Activated CD8-positive, alpha-beta memory T cell treated with anti-CD3 and anti-CD28 coated beads for 1 hour (primary cell): ENCODE measurements at regions not wholly inside any gene's neighbourhood (a gene's known extent, or its start where the extent isn't known, plus 50 kb on each side); places are given as distances from the start of the nearest gene placed in this dataset.
"Not testable (repeated sequence)": the region's sequence is repeated elsewhere in the genome, so short reads cannot be mapped to it uniquely, and the experiment has no call there.

Source experiments
- DNase-seq, 2 donors: peaks; one replicate each; pipeline ENCODE4 v3.0.0-alpha.2; 2020; ENCODE audit warnings: low read depth in 1 of 2; ENCODE audit errors: extremely low read depth in 1 of 2

DNA sequence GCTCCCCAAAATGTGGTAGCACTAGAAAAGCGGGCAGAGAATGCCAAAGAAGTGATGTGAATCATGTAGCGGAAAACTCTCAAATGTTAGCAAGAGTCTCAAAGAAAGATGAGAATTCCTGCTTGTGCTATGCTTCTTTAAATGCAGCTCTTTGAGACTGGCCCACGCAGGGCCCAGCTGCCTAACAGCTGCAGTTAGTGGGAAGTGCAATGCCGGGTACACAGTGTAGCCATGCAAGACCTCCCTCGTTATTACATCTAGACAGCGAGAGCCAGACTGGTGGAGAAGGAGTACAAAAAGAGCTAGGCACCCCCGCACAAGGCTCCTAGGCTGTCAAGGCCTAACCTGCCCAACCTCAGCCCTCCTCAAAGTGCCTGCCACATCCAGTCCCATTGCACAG is 201.7 kb upstream of the PRDM1 start:
- no peak for DNase-seq

DNA sequence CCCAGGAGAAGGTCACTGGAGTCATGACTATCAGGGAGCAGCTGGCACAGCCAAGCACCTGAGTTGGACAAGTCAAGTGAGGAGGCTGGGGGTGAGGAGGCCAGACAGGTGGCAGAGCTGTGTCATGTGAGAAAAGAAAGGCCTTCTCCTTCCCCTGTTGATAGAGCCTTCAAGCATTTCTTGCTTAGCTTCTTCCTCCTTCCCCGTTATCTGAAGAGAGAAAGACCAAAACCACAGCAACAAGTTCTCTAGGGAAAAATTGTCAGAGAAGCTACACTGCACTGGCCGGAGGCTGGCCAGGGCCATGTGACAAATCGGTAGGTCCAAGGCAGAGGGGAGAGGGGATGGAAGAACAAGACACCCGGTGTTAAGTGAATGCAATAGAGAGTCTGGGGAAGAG is 202.1 kb upstream of the PRDM1 start:
- DNase-seq, result no peak

DNA sequence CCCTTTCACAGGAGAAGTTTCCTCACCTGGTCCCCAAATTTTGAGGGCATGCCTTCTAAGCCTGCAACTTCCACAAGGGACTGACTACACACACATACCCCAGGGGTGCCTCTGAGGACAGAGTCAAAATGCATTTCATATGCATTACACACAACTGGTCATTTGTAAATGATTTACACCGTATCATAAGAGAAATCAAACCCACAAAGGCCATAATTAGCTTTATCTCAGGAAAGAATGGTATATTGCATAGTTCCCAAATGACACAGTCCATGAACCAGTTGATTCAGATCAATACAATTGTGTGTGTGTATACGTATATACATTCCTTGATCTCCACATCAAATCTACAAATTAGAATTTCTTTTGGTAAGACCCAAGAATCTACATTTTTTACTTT is 203.3 kb upstream of the PRDM1 start:
- DNase-seq, result no peak

- no peak for DNase-seq
These were observed 203.9 kb upstream of the PRDM1 start for GRCh38 chr6:105882121-105882803.

DNA sequence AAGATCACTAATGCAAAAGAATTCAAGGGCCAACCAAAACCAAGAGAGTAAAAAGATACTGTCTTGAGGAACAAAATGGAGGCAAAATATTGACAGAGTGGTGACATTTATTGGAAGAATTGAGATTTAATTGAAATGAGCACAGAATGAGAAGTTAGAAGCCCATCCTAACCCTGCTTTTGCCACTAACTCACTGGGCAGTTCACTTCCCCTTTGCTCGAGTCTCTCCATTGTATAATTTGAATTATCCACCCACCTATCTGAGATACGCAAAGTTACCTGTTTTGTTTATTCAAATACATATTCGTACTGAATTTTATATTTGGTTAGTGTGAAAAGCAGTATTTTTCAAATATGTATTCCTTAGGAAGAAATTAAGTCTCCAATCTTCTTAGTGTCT is 204.5 kb upstream of the PRDM1 start:
- DNase-seq, result no peak

DNA sequence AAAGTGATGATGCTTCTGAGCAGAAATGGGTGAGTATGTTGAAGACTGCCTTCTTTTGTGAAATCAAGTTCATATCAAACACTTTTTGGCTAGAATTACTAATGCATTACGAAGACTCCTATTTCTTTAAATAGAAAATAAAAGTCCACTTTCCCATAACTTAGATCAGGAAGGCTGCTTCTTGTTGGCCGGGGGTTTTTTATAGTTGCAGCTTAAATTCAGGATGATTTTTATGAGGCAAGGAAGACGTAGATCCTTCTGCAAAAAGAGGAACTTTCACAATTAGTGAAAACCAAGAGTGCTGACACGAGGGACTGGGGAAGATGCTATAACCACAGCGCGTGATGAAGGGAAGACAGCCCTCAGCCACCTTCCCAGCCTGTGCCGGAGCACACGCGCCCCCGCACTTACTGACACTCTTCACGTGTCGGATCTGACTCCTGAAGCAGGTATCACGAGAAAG is 206.1 kb upstream of the PRDM1 start:
- no peak for DNase-seq

- no peak for DNase-seq
These were observed 207.0 kb upstream of the PRDM1 start for GRCh38 chr6:105879146-105879545.

- no peak for DNase-seq
These were observed 210.0 kb upstream of the PRDM1 start for GRCh38 chr6:105875974-105876640.

- no peak for DNase-seq
These were observed 211.1 kb upstream of the PRDM1 start for GRCh38 chr6:105874835-105875626.

- no peak for DNase-seq
These were observed 212.3 kb upstream of the PRDM1 start for GRCh38 chr6:105873799-105874198.

- DNase-seq, result no peak
These were observed 212.9 kb upstream of the PRDM1 start for GRCh38 chr6:105873211-105873704.

GRCh38 chr6:105872249-105872648 is 213.9 kb upstream of the PRDM1 start:
- DNase-seq, result no peak

DNA sequence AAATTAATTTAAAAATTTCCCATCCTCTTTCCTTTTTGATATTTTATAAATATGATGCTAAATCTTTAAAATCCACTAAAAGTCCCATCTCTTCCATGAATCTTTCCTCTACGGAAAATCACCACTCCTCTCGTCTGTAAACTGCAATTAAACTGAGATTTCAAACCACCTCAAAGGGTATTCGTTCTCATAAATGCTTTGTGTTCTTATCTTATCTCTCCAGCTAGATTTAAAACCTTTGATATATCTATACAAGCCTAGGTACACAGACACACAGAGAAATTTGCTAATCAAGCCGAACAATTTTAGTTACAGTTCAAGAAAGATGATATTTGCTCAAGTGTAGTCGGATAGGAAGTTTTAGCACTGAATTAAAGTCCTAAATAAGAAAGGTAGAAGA is 214.6 kb upstream of the PRDM1 start:
- DNase-seq, result no peak

- DNase-seq, result no peak
These were observed 216.2 kb upstream of the PRDM1 start for GRCh38 chr6:105869835-105870440.

- DNase-seq, result no peak
These were observed 217.2 kb upstream of the PRDM1 start for GRCh38 chr6:105868823-105869460.

- DNase-seq, result no peak
These were observed 218.3 kb upstream of the PRDM1 start for GRCh38 chr6:105867821-105868220.

GRCh38 chr6:105867277-105867676 is 218.9 kb upstream of the PRDM1 start:
- DNase-seq, result no peak

- no peak for DNase-seq
These were observed 223.1 kb upstream of the PRDM1 start for GRCh38 chr6:105862936-105863607.

- DNase-seq, result not testable (repeated sequence)
These were observed 225.2 kb upstream of the PRDM1 start for GRCh38 chr6:105860927-105861326.

GRCh38 chr6:105859457-105859856 is 226.7 kb upstream of the PRDM1 start:
- no peak for DNase-seq
